IMR-90 (cell line): ENCODE measurements at regions not wholly inside any gene's neighbourhood (a gene's known extent, or its start where the extent isn't known, plus 50 kb on each side); places are given as distances from the start of the nearest gene placed in this dataset.

Source experiments
- CEBPB ChIP-seq: IDR thresholded peaks from 2 replicates; pipeline ENCODE4 v1.6.1; 2012; ENCODE audit warnings: low read depth, low read length, improper control_type of control experiment
- CHD1 ChIP-seq: IDR thresholded peaks from 2 replicates; pipeline ENCODE4 v1.6.1; 2012; ENCODE audit warnings: low read depth, low read length, improper control_type of control experiment
- CTCF ChIP-seq: conservative IDR thresholded peaks from 2 replicates; pipeline ENCODE4 v1.5.1; 2012; ENCODE audit warnings: mild to moderate bottlenecking, low read depth, low read length, improper control_type of control experiment
- FOS ChIP-seq: fragments of 150-350 bp; IDR thresholded peaks from 2 replicates; pipeline ENCODE4 v1.6.1; 2016; ENCODE audit warnings: low read depth, low read length
- MXI1 ChIP-seq: IDR thresholded peaks from 2 replicates; pipeline ENCODE4 v1.6.1; 2012; ENCODE audit warnings: low read depth, mild to moderate bottlenecking, low read length, moderate library complexity, borderline replicate concordance
- POLR2A ChIP-seq: IDR thresholded peaks from 2 replicates; pipeline ENCODE4 v1.6.1; 2012; ENCODE audit warnings: mild to moderate bottlenecking, low read depth, low read length
- RAD21 ChIP-seq: IDR thresholded peaks from 2 replicates; pipeline ENCODE4 v1.6.1; 2012; ENCODE audit warnings: low read length, improper control_type of control experiment
- RFX5 ChIP-seq: IDR thresholded peaks from 2 replicates; pipeline ENCODE4 v1.8.0; 2012; ENCODE audit warnings: low read depth, mild to moderate bottlenecking, low read length, moderate library complexity

- no peak for TF ChIP-seq CHD1
- TF ChIP-seq CTCF: no peak
- TF ChIP-seq POLR2A: no peak
- no peak for TF ChIP-seq MXI1
- no peak for TF ChIP-seq RAD21
- no peak for TF ChIP-seq FOS
- TF ChIP-seq RFX5: no peak
- no peak for TF ChIP-seq CEBPB
These were observed 255.8 kb downstream of the TGFB2 start for GRCh38 chr1:218600968-218601367.
